Right renal pelvis (tissue), 4 donors: ENCODE measurements at regions not wholly inside any gene's neighbourhood (a gene's known extent, or its start where the extent isn't known, plus 50 kb on each side); places are given as distances from the start of the nearest gene placed in this dataset.

Experiments
- DNase-seq, 4 donors: peaks; one replicate each; pipeline ENCODE4 v3.0.0-alpha.2; 2013; ENCODE audit warnings: low read depth in 4 of 4, low spot score in 3 of 4, missing footprints in 1 of 4

DNA sequence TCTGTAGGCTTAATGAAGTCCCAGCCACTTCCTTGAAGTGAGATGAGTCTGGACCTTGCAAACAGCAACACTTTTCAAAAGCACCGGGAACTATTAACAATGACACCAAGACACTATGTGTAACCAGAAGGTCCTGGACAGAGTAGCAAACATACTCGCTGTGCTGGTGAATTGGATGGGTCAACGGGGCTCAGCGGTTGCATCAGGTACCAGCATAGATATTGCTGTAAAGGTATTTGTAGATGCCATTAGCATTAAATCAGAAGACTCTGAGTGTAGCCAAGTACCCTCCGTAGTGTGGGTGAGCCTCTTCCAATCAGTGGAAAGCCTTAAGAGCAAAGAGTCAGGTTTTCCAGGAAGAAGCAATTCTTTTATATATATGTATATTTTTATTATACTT lies 140.5 kb downstream of the IRX2 start:
- DNase-seq: no peak

DNA sequence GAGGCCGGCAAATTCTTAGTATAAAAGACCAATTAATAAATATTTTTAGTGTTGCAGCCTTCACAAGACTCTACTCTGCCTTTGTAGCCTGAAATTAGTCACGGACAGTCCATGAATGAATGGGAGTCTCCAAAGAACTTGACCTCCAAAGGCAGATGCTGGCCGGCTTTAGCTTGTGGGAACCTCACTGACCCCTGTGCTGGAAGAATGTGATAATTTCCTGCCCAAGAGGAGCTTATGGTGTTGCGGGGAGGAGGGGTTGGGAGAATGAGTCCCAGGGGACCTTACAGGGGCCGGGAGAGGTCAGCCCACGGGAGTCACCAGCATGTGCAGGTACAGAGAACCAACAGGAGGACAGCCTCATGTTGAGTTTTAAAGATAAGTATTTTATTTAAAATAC lies 143.1 kb downstream of the IRX2 start:
- no peak for DNase-seq

DNA sequence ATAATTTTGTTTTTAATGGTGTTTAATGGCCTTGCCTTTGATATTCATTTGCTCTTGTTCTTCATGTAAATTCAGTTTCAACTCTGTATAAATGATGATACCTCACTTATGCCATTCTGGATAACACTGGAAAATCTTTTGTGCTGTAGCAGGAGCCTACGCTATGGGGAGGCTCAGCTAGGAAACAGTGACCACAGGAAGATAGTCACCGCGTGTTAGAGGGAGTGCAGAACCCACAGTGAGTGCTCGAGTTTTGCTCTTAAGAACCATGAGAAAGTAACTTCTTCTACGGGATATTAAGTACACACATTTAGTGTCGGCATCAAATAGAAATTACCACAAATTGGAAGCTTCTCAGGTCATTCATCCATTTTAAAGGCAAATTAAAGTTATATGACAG lies 143.9 kb downstream of the IRX2 start:
- no peak for DNase-seq

DNA sequence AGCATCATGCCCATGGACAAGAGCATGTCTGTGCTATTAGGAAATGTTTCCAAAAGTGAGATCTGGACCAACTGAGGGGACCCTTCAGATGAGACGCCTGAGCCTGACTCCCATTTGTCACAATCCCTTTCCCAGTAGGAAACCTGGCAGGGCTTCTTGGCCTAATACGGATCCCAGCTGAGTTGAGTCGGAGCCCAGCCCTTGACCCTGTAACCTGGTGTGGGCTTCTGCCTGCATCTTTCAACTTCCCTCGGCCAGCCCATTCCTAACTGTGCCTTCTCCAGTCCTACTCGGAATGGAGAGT lies 148.3 kb downstream of the IRX2 start:
- no peak for DNase-seq

DNA sequence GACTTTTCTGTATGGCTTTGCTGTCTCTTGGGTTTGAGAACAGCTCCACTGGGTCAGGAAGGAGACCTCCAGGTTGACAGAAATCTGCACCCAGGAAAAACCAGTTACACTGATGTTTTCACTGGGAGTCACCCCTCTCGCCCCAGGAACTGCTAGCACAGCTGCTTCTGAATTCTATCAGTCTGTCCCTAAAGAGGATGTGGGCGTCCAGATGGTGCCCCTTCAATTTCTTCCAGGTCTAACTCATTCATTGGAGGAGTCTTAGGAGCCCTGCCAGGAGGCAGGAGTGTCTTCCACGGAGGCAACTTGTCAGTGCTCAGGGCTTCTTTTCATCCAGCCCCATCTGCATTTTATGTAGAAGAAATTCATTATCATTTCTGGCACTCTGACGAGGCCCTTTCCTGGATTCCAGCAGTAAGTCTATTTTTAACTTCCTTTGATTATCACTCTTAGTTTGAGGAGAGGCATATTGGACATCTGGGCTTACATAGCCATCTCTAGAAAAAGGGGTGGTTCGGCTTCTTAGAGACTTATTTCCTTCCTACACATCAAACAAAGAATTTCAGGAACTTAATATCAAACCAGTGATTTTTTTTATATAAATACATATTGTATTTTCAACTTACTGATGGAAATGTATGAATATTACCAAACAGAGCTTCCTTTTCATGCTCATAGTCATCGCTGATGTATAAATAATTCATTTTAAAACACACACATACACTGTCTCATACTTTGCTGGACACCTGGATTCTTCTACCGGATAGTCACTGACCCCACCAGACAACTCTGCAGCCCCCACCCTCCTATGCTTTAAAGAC lies 148.8 kb downstream of the IRX2 start:
- DNase-seq: no peak

DNA sequence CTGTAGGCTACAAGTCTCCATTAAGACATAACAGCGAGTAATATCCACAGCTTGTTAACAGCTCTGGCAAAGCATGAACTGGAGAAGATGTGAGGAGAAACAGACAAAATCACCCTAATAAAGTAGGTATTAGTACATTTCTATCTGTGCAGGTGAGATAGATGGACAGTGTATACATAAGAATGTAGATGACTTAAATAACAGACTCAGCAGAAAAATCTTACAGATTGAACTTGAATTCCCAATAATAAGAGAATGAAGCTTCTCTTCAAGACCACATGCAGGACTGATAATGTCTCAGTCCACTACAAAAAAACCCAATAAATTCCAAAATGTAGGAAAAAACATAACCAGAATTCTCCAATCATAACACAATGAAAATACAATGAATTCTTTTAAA lies 153.0 kb downstream of the IRX2 start:
- no peak for DNase-seq

DNA sequence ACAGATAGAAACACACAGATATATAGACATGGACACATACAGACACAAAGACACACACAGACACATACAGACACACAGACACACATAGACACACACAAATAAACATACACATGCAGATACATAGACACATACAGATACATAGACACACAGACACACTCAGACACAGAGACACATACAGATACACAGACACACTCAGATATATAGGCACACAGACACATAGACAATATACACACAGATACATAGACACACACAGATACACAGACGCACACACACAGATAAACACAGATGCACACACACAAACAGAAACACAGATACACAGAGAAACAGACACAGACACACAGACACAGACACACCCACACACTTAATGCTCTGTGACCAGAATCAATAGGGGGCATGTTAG lies 156.8 kb downstream of the IRX2 start:
- no peak for DNase-seq

DNA sequence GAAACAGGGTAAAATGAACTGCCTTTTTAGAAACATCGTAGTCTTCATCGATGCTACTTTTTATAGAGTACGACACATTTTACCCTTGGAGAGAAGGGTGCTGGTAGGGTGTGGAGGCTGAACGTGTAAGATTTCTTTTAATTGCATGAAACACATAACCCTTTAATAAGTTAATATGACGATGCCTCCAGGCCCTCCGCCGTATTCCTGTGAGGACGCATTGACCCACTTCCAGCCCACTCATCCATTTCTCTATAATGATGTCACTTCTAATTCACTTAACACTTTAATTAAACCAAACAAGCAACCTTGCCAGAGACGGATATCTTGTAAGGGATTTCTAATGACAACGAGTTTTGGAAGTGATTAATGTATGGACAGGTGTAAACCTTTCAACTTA lies 158.7 kb downstream of the IRX2 start:
- no peak for DNase-seq

DNA sequence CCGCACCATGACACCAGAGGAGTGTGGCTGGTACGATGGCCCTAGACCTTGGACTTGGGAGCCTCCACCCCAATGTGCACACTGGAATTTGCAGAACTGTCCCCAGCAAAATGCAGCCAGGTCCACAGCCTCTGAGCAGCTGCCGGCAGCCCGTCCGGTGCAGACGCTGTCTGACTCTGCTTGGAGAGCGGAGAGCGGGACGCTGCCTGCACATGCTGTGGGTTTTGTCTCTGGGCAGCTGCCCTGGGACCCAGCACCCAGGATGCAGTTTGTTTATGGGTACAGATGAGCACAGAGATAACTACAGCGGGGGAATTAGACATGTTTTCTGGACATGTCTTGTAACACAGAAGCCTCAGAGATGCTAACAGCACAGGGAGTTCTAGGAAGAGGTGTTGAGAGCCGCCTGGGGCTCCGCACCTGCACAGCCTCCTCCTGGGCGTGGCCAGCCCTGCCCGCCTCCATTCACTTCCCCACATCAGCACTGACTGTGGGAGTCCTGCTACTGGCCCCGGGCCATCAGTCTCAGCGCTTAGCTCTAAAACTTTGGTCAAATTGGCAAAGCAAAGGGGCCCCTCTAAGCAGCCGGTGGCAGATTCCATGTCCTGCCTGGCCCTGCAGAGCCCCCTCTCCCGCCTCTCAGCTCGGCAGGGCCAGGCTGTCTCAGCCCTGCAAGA lies 159.6 kb downstream of the IRX2 start:
- no peak for DNase-seq

DNA sequence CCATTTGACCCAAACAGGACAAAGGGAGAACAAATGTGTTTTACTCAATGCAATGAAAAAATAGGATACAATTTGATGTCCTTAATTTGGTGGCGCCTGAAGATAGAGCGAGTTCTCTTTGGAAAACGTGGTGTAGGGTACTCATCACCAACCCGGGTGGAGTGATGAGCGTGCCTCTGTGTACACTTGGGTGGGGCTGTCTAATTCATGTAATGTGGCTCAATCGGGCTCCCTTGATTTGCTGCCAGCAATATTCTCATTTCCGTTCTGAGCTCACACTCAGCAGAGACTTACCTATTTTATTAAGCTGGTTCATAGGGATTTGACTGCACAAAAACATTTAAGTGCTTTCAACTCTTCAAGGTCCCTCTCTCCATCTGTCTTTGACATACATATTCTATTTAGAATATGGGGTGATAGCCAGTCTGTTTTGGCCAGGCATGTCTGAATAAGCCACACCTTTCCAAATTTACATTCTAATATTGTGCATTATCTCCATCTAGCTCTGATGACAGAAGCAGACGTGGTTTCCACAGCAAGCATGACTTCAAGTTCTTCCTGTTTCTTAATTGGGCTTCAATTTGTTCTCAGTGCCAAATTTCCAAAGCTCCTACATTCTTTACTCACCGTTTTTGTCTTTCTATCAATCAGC lies 162.5 kb downstream of the IRX2 start:
- DNase-seq: no peak

DNA sequence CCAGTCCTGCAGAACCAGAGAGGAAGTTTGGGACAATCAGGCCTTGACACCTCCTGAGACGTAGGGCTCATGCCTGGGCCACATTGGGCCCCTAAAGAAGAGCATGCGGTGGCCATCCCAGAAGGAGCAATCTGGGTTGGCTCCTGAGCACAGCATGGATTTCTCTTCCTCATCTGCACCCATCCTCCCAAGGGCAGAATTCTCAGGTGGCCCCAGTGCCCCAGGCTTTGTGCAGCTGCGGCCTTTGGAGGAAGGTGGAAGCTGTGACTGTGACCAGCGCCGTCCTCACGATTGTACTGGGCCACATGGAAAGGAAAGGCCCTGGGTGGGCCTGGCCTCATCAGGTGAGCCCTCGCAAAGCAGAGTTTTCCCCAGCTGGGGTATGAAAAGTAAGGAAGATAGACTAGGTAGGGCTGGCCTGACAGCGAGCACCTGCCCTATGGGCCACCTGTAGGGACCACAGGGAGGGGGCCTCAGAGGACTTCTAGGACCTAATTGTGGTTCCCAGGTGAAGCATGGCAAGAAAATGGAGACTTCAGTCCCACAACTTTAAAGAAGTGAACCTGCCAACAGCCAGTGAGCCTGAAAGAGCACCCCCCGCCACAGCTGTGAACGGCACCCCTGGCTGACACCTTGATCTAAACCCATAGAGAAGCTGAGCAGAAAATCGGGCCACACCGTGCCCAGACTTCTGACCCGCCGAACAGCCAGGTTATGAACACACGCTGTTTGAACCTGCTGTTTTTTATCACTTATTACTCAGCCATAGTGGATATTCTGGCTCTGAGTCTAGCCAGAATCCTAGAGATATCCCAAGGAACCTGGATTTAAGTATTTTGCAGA lies 164.1 kb downstream of the IRX2 start:
- no peak for DNase-seq

DNA sequence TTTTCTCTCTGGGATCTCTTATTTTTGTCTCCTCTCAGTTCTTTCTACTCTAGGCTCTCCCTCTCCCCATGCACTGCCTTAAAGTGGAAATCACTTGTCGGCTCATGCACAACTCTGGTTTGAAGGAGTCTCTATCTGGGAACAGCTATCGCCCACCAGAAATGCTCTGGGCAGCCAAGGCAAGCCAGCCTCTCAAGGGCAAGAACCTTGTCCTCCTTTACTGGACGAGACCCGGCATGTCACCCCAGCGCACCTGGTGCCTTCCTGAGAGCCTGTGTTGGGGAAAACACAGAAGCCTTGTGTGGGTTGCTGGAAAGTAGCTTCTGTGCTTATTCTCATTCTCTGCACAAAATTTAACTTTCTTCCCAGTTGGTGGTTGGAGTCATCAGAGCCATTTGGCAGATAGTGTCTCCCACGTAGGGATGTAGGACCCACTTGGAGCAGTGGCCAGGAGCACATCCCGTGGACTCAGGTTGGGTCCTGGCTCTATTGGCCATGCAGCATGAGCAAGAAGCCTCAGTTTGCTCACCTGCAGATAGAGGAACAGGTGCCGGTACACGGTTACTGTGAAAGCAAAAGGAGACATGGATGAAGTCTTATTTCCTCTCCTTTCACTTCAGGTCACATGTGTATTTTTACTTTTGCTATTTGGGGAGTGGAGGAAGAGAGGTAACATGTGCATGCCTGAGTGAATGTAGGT lies 165.3 kb downstream of the IRX2 start:
- DNase-seq: no peak

DNA sequence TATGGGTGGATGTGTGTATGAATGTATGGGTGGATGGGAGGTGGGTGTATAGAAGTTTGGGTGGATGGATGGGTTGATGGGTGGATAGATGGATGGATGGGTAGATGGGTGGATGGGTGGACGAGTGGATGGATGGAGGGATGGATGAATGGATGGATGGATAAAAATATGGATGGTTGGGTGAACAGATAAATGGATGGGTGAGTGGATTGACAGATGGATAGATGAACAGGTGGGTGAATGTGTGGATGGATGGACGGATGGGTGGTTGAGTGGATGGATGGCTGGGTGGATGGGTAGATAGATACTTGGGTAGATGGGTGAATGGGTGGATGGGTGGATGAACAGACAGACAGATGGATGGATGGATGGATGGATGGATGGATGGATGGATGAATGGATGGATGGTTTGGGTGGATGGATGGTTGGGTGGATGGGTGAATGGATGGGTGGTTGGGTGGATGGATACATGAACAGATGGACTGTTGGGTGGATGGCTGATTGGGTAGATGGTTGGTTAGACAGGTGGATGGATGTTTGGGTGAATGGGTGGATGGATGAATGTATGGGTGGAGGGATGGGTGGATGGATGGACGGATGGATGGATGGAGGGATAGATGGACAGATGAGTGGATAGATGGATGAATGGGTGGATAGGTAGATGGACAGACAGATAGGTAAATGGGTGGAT lies 166.8 kb downstream of the IRX2 start:
- DNase-seq: no peak

DNA sequence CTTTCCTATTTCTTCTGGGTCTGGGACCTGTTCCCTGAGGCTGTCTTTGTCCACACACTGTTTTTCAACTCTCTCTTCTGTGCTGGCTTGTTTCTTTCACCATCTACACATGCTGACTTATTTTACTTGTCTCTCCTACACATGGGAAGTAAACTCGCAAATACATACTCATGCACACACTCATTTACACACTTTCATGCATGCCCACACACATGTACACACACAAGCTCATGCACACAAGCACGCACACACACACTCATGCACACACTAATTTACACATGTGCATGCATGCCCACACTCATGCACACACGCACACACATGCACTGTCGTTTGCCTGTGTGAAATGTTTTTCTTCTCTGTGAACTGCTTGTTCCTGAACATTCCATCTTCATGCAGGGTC lies 169.0 kb downstream of the IRX2 start:
- DNase-seq: no peak

DNA sequence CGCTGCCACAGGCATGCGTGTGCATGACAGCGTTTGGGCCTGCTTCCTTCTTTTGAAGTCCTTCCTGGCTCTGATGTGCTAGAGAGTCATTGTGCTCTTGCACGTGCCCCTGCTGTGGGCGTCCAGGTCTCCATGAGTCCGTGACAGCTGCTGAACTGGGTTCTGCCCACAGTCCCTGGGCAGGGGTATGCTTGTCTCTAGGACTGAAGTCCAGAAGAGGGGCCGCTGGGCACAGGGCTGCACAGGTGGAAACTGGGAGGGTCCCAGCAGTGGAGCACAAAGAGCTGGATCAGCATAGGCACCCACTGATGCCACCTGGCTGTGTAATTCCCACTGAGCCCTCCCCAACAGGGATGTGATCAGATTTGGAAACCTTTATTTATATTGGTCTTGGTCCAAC lies 169.4 kb downstream of the IRX2 start:
- no peak for DNase-seq

DNA sequence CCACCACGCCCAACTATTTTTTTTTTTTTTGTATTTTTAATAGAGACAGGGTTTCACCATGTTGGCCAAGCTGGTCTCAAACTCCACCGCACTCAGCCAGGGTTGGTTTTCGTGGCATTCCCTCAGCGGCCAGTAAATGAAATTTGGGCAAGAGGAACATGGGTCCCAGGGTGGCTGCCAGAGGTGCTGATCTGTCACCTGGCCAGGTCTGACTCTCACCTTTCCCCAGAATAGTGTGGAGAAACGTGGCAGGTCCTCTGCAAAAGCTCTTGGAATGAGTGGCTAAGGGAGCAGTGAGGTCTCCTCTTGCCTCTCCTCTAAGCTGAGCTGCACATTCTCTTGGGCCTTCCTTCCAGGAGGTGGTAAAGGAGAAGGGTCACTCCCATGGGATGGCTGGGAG lies 170.1 kb downstream of the IRX2 start:
- DNase-seq: no peak

DNA sequence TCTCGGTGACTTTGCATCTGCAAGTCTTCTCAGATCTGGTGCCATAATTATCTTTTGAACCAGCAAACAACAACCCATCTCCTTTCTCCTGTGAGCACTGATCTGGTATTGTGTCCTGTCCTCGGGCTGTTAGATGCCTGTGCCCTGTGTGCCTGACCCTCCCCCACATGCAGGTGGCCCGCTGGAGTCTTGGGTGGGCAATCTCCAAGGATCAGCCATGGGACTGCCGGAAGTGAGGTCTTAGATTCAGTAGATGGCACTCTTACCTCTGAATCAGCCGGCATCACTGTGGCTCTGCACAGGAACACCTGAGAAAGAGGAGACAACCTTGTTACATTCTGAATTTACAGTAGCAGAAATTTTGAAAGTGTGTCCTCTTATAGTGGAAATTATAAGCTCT lies 172.4 kb downstream of the IRX2 start:
- no peak for DNase-seq

DNA sequence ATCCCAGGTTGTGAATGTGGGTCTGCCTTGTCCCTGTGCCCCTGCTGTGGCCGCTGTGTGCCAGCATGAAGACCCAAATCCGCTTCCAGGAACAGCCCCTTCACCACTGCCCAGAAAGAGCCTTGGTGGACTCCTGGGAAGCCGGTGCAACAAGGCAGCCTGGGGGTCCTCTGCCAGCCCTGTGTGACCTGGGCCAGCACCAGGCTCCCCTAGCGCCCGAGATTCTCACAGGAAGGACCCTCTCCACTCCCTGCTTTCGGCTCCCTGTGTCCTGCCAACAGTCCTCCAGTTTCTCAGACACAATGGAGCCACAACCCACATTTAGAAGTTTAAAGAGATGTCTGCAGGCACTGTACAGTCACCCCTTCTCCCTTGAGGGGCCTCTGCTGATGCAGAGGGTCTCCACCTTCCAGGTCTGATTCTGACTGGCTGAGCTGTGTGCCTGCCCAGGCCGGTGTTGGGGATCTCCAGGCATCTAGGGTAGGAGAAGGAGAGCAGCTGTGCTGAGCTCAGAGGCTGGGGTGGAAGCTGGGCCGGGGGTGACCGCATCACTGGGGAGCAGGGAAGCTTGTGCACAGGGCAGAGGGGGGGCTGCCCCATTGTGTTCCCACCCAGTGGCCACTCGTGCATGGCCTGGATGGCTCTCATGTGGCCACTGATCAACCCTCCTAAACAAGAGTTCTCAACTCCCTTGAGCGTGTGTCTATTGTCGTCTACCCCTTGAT lies 174.0 kb downstream of the IRX2 start:
- DNase-seq: no peak

DNA sequence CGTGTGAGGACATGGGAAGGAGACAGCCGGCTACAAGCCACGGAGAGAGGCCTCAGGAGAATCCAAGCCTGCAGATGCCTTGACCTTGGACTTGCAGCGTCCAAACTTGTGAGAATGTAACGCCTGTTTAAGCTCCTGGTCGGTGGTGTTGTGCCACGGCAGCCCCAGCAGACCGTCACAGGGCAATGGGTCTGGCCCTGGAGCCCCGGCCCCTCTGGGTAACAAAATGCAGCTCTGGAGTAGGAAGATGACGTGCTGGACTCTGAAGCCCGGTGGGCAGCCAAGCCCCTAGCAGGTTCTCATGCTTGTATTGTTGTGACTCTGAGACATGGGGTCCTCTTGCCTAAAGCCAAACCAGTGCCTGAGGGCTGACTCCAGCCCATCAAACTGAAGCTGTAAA lies 174.7 kb downstream of the IRX2 start:
- no peak for DNase-seq
